Neural progenitor cell (in vitro differentiated cells): ENCODE measurements at regions not wholly inside any gene's neighbourhood (a gene's known extent, or its start where the extent isn't known, plus 50 kb on each side); places are given as distances from the start of the nearest gene placed in this dataset.
"Not testable (repeated sequence)": the region's sequence is repeated elsewhere in the genome, so short reads cannot be mapped to it uniquely, and the experiment has no call there.

ENCODE experiments used
- DNase-seq: peaks from one replicate; pipeline ENCODE4 v3.0.0-alpha.2; 2016; ENCODE audit warnings: low spot score
- H2AFZ ChIP-seq: fragments of 200-600 bp; sonication (generic); replicated peaks from 2 replicates; pipeline ENCODE4 v1.6.1; 2016; ENCODE audit warnings: antibody characterized with exemption
- H3F3A ChIP-seq: fragments of 200-600 bp; sonication (generic); 2 replicates; pipeline ENCODE4 v1.6.1; 2016; ENCODE audit warnings: antibody characterized with exemption, low read depth
- H3K27ac ChIP-seq: fragments of 200-600 bp; sonication (generic); 2 replicates; pipeline ENCODE4 v1.5.1; 2016; ENCODE audit warnings: mild to moderate bottlenecking
- H3K27me3 ChIP-seq: fragments of 200-600 bp; sonication (generic); 2 replicates; pipeline ENCODE4 v1.6.1; 2016; ENCODE audit warnings: mild to moderate bottlenecking, moderate library complexity
- H3K36me3 ChIP-seq: fragments of 200-600 bp; sonication (generic); 2 replicates; pipeline ENCODE4 v1.5.1; 2016
- H3K4me1 ChIP-seq: fragments of 200-600 bp; sonication (generic); 2 replicates; pipeline ENCODE4 v1.6.1; 2016; ENCODE audit warnings: mixed run types
- H3K4me2 ChIP-seq: fragments of 200-600 bp; sonication (generic); 2 replicates; pipeline ENCODE4 v1.6.1; 2016
- H3K4me3 ChIP-seq: fragments of 200-600 bp; sonication (generic); 2 replicates; pipeline ENCODE4 v1.5.1; 2016
- H3K79me2 ChIP-seq: fragments of 200-600 bp; sonication (generic); 2 replicates; pipeline ENCODE4 v1.6.1; 2016; ENCODE audit warnings: low read depth
- H3K9ac ChIP-seq: fragments of 200-600 bp; sonication (generic); 2 replicates; pipeline ENCODE4 v1.6.1; 2016
- H3K9me3 ChIP-seq: fragments of 200-600 bp; sonication (generic); 2 replicates; pipeline ENCODE4 v1.5.1; 2016; ENCODE audit warnings: low read depth
- H4K20me1 ChIP-seq: fragments of 200-600 bp; sonication (generic); 2 replicates; pipeline ENCODE4 v1.6.1; 2016; ENCODE audit warnings: low read depth
- H3K27ac Mint-ChIP-seq: 3 replicates; pipeline ENCODE4 v1.8.0; 2021; ENCODE audit warnings: mixed read lengths
- H3K27me3 Mint-ChIP-seq: 2 replicates; pipeline ENCODE4 v1.8.0; 2022; ENCODE audit warnings: low read depth, mild to moderate bottlenecking, inconsistent platforms, moderate library complexity, mixed read lengths; ENCODE audit not compliant: insufficient read depth
- H3K36me3 Mint-ChIP-seq: 3 replicates; pipeline ENCODE4 v1.8.0; 2021; ENCODE audit warnings: mixed read lengths
- H3K4me1 Mint-ChIP-seq: 3 replicates; pipeline ENCODE4 v1.8.0; 2021; ENCODE audit warnings: mixed read lengths
- H3K4me3 Mint-ChIP-seq: 3 replicates; pipeline ENCODE4 v1.8.0; 2021; ENCODE audit warnings: mild to moderate bottlenecking, moderate library complexity, mixed read lengths
- H3K9me3 Mint-ChIP-seq: 3 replicates; pipeline ENCODE4 v1.8.0; 2020; ENCODE audit warnings: mixed read lengths
- CTCF ChIP-seq: fragments of 200-600 bp; sonication (generic); IDR thresholded peaks from 2 replicates; pipeline ENCODE4 v1.5.1; 2017; ENCODE audit warnings: antibody characterized with exemption, mild to moderate bottlenecking
- EZH2 ChIP-seq: fragments of 200-600 bp; sonication (generic); IDR thresholded peaks from 2 replicates; pipeline ENCODE4 v1.6.1; 2017; ENCODE audit warnings: antibody characterized with exemption, mild to moderate bottlenecking, moderate library complexity
- EZH2phosphoT487 ChIP-seq: fragments of 200-600 bp; sonication (generic); IDR thresholded peaks from 2 replicates; pipeline ENCODE4 v1.6.1; 2017; ENCODE audit warnings: antibody characterized with exemption

DNA sequence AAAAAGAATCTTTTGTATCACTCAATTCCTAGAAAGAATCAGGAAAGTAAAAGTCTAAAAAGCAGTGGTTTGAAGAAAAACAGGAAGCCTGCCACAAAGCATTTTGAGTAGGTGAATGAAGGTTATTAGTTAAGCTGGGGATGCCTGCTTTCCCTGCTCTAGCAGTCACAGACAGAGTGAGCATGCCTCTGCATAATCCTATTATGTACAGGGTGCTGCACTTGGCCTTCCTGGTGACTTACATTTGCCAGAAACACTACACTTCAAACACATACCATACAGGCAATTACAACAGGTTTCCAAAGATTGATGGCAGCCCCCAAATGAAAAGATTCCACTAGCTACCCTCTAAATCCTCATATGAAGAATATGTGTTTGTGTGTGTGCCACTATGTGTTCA, 130.8 kb downstream of the TPBG start:
- peaks cover 20% of the 10 kb centered on the region for H3F3A ChIP-seq
- peak overlapping the region; percentile 74 for H3K27ac Mint-ChIP-seq

DNA sequence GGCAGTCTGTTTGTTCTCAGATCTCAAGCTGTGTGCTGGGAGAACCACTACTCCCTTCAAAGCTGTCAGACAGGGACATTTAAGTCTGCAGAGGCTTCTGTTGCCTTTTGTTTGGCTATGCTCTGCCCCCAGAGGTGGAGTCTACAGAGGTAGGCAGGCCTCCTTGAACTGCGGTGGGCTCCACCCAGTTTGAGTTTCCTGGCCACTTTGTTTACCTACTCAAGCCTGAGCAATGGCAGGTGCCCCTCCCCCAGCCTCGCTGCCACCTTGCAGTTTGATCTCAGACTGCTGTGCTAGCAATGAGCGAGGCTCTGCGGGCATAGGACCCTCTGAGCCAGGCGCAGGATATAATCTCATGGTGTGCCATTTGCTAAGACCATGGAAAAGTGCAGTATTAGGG, 138.3 kb downstream of the TPBG start:
- H3K4me2 ChIP-seq, H2AFZ ChIP-seq, H3K9ac ChIP-seq, H3K27me3 ChIP-seq, H3K4me3 ChIP-seq, H3K9me3 ChIP-seq, H3K27ac ChIP-seq, H3K27ac Mint-ChIP-seq, H3K4me3 Mint-ChIP-seq, H3K36me3 ChIP-seq, H4K20me1 ChIP-seq, H3F3A ChIP-seq, H3K27me3 Mint-ChIP-seq, H3K4me1 ChIP-seq, H3K79me2 ChIP-seq, H3K4me1 Mint-ChIP-seq, DNase-seq: not testable (repeated sequence)
- H3K36me3 Mint-ChIP-seq: peaks cover 15% of the 10 kb centered on the region
- H3K9me3 Mint-ChIP-seq: peaks cover 50% of the 10 kb centered on the region

More for the DNA sequence above, 130.8 kb downstream of the TPBG start:
- H3K9me3 Mint-ChIP-seq: peaks cover 14% of the 10 kb centered on the region
- H2AFZ ChIP-seq: no peak overlapping the region
- peak; percentile 64 for DNase-seq
- H3K27me3 Mint-ChIP-seq: peaks cover 5% of the 10 kb centered on the region
- no peaks in the 10 kb centered on the region for H3K27me3 ChIP-seq
- H3K4me1 Mint-ChIP-seq: peaks cover 42% of the 10 kb centered on the region
- H3K36me3 Mint-ChIP-seq: peaks cover 7% of the 10 kb centered on the region
- H3K4me2 ChIP-seq: peak overlapping the region; percentile 43
- peaks cover under 1% of the 10 kb centered on the region for H3K36me3 ChIP-seq
- H3K9me3 ChIP-seq: peaks cover under 1% of the 10 kb centered on the region
- H3K27ac ChIP-seq: no peak overlapping the region
- H3K9ac ChIP-seq: no peak overlapping the region
- no peaks in the 10 kb centered on the region for H4K20me1 ChIP-seq
- peaks cover 28% of the 10 kb centered on the region for H3K4me1 ChIP-seq
- no peaks in the 10 kb centered on the region for H3K79me2 ChIP-seq
- no peak overlapping the region for H3K4me3 ChIP-seq
- H3K4me3 Mint-ChIP-seq: peak overlapping the region; percentile 50
- no peak for TF ChIP-seq CTCF
- TF ChIP-seq EZH2: no peak
- no peak for TF ChIP-seq EZH2phosphoT487

GRCh38 chr6:82506526-82506925, 142.9 kb downstream of the TPBG start:
- no peak overlapping the region for H3K27ac ChIP-seq
- no peak overlapping the region for H3K9ac ChIP-seq
- no peak overlapping the region for H3K27ac Mint-ChIP-seq
- H3F3A ChIP-seq: no peaks in the 10 kb centered on the region
- no peak overlapping the region for H3K4me3 ChIP-seq
- H3K27me3 ChIP-seq: no peaks in the 10 kb centered on the region
- H3K4me2 ChIP-seq: no peak overlapping the region
- H2AFZ ChIP-seq: peak overlapping the region; percentile 29
- no peak overlapping the region for H3K4me3 Mint-ChIP-seq
- no peaks in the 10 kb centered on the region for H4K20me1 ChIP-seq
- DNase-seq: no peak
- H3K9me3 Mint-ChIP-seq: peaks cover 34% of the 10 kb centered on the region
- no peaks in the 10 kb centered on the region for H3K36me3 ChIP-seq
- H3K36me3 Mint-ChIP-seq: peaks cover 7% of the 10 kb centered on the region
- no peaks in the 10 kb centered on the region for H3K79me2 ChIP-seq
- TF ChIP-seq EZH2phosphoT487 (no peak), CTCF (no peak), EZH2 (no peak)
- no peaks in the 10 kb centered on the region for H3K9me3 ChIP-seq
- H3K27me3 Mint-ChIP-seq: no peaks in the 10 kb centered on the region
- no peaks in the 10 kb centered on the region for H3K4me1 ChIP-seq
- H3K4me1 Mint-ChIP-seq: peaks cover 9% of the 10 kb centered on the region

GRCh38 chr6:82507112-82507511, 143.5 kb downstream of the TPBG start:
- H3F3A ChIP-seq: no peaks in the 10 kb centered on the region
- H3K79me2 ChIP-seq: no peaks in the 10 kb centered on the region
- H3K4me3 Mint-ChIP-seq: no peak overlapping the region
- no peaks in the 10 kb centered on the region for H3K27me3 Mint-ChIP-seq
- no peak overlapping the region for H3K9ac ChIP-seq
- no peaks in the 10 kb centered on the region for H4K20me1 ChIP-seq
- H3K27me3 ChIP-seq: no peaks in the 10 kb centered on the region
- peaks cover 9% of the 10 kb centered on the region for H3K4me1 Mint-ChIP-seq
- peaks cover 7% of the 10 kb centered on the region for H3K36me3 Mint-ChIP-seq
- no peak overlapping the region for H3K27ac ChIP-seq
- no peak overlapping the region for H3K27ac Mint-ChIP-seq
- DNase-seq: no peak
- no peaks in the 10 kb centered on the region for H3K9me3 ChIP-seq
- no peak overlapping the region for H3K4me3 ChIP-seq
- H2AFZ ChIP-seq: no peak overlapping the region
- no peaks in the 10 kb centered on the region for H3K36me3 ChIP-seq
- TF ChIP-seq CTCF (no peak), EZH2 (no peak), EZH2phosphoT487 (no peak)
- H3K9me3 Mint-ChIP-seq: peaks cover 33% of the 10 kb centered on the region
- no peaks in the 10 kb centered on the region for H3K4me1 ChIP-seq
- no peak overlapping the region for H3K4me2 ChIP-seq
